Activated naive CD8-positive, alpha-beta T cell treated with anti-CD3 and anti-CD28 coated beads, Interleukin-2, amount 50 U/mL, for 24 hours (primary cell): ENCODE measurements at regions not wholly inside any gene's neighbourhood (a gene's known extent, or its start where the extent isn't known, plus 50 kb on each side); places are given as distances from the start of the nearest gene placed in this dataset.

Experiments used
- ATAC-seq: fragments of 150-1000 bp; cut with Tn5 transposase; one replicate; pipeline ENCODE4 v1.10.0; 2021
- DNase-seq: peaks from one replicate; pipeline ENCODE4 v3.0.0; 2021
- H3K27ac Mint-ChIP-seq: one replicate; pipeline ENCODE4 v1.8.0; 2021; ENCODE audit warnings: mild to moderate bottlenecking, mixed read lengths
- H3K27me3 Mint-ChIP-seq: one replicate; pipeline ENCODE4 v1.8.0; 2021; ENCODE audit warnings: mixed read lengths
- H3K36me3 Mint-ChIP-seq: one replicate; pipeline ENCODE4 v1.8.0; 2021; ENCODE audit warnings: low read depth, mixed read lengths
- H3K4me1 Mint-ChIP-seq: one replicate; pipeline ENCODE4 v1.8.0; 2021; ENCODE audit warnings: mixed read lengths
- H3K4me3 Mint-ChIP-seq: one replicate; pipeline ENCODE4 v1.8.0; 2021; ENCODE audit warnings: mild to moderate bottlenecking, moderate library complexity, mixed read lengths
- H3K9me3 Mint-ChIP-seq: one replicate; pipeline ENCODE4 v1.8.0; 2021; ENCODE audit warnings: mixed read lengths

- ATAC-seq (peak; percentile 65), DNase-seq (no peak)
- Mint-ChIP-seq H3K36me3 (peaks cover 1% of the 10 kb centered on the region), H3K27me3 (no peaks in the 10 kb centered on the region), H3K9me3 (no peaks in the 10 kb centered on the region), H3K27ac (no peak overlapping the region), H3K4me1 (peaks cover 53% of the 10 kb centered on the region), H3K4me3 (peak overlapping the region; percentile 67)
These were observed 89.7 kb downstream of the FAM76B start for GRCh38 chr11:95699631-95700470.

GRCh38 chr11:95698676-95699557 lies 90.7 kb downstream of the FAM76B start:
- Mint-ChIP-seq H3K4me3 (peak overlapping the region; percentile 67), H3K4me1 (peaks cover 55% of the 10 kb centered on the region), H3K27me3 (no peaks in the 10 kb centered on the region), H3K27ac (no peak overlapping the region), H3K36me3 (peaks cover 1% of the 10 kb centered on the region), H3K9me3 (peaks cover 3% of the 10 kb centered on the region)
- peak; percentile 72 for ATAC-seq
- no peak for DNase-seq

GRCh38 chr11:95697614-95698408 lies 91.8 kb downstream of the FAM76B start:
- Mint-ChIP-seq H3K36me3 (peaks cover 3% of the 10 kb centered on the region), H3K27ac (no peak overlapping the region), H3K4me3 (peak overlapping the region; percentile 67), H3K27me3 (no peaks in the 10 kb centered on the region), H3K9me3 (peaks cover 6% of the 10 kb centered on the region), H3K4me1 (peaks cover 55% of the 10 kb centered on the region)
- DNase-seq (no peak), ATAC-seq (no peak)

- Mint-ChIP-seq H3K27ac (no peak overlapping the region), H3K9me3 (peaks cover 6% of the 10 kb centered on the region), H3K27me3 (no peaks in the 10 kb centered on the region), H3K36me3 (peaks cover 2% of the 10 kb centered on the region), H3K4me3 (no peak overlapping the region), H3K4me1 (peaks cover 37% of the 10 kb centered on the region)
- DNase-seq (no peak), ATAC-seq (no peak)
These were observed 94.4 kb downstream of the FAM76B start for GRCh38 chr11:95695181-95695580.

GRCh38 chr11:95693298-95693697 lies 96.3 kb downstream of the FAM76B start:
- Mint-ChIP-seq H3K4me3 (no peak overlapping the region), H3K27me3 (no peaks in the 10 kb centered on the region), H3K27ac (no peak overlapping the region), H3K36me3 (peaks cover 2% of the 10 kb centered on the region), H3K4me1 (peaks cover 20% of the 10 kb centered on the region), H3K9me3 (peaks cover 6% of the 10 kb centered on the region)
- no peak for DNase-seq
- no peak for ATAC-seq

GRCh38 chr11:95692526-95693260 lies 96.9 kb downstream of the FAM76B start:
- Mint-ChIP-seq H3K4me1 (peaks cover 14% of the 10 kb centered on the region), H3K36me3 (peaks cover 2% of the 10 kb centered on the region), H3K27me3 (no peaks in the 10 kb centered on the region), H3K27ac (no peak overlapping the region), H3K9me3 (peaks cover 6% of the 10 kb centered on the region), H3K4me3 (no peak overlapping the region)
- ATAC-seq (no peak), DNase-seq (no peak)

GRCh38 chr11:95690100-95690499 lies 99.5 kb downstream of the FAM76B start:
- Mint-ChIP-seq H3K4me1 (peaks cover 22% of the 10 kb centered on the region), H3K4me3 (no peak overlapping the region), H3K9me3 (peaks cover 6% of the 10 kb centered on the region), H3K27me3 (no peaks in the 10 kb centered on the region), H3K27ac (no peak overlapping the region), H3K36me3 (peaks cover 2% of the 10 kb centered on the region)
- ATAC-seq (no peak), DNase-seq (no peak)

- Mint-ChIP-seq H3K27ac (no peak overlapping the region), H3K27me3 (peaks cover 3% of the 10 kb centered on the region), H3K4me1 (peaks cover 33% of the 10 kb centered on the region), H3K36me3 (peaks cover under 1% of the 10 kb centered on the region), H3K9me3 (peaks cover under 1% of the 10 kb centered on the region), H3K4me3 (no peak overlapping the region)
- DNase-seq (no peak), ATAC-seq (peak; percentile 60)
These were observed 100.9 kb downstream of the FAM76B start for GRCh38 chr11:95688501-95689222.

GRCh38 chr11:95688015-95688414 lies 101.6 kb downstream of the FAM76B start:
- no peaks in the 10 kb centered on the region for H3K9me3 Mint-ChIP-seq
- no peak for ATAC-seq
- peaks cover 3% of the 10 kb centered on the region for H3K27me3 Mint-ChIP-seq
- no peaks in the 10 kb centered on the region for H3K36me3 Mint-ChIP-seq
- H3K4me1 Mint-ChIP-seq: peaks cover 40% of the 10 kb centered on the region
- no peak overlapping the region for H3K4me3 Mint-ChIP-seq
- no peak overlapping the region for H3K27ac Mint-ChIP-seq
- DNase-seq: no peak

- Mint-ChIP-seq H3K4me3 (no peak overlapping the region), H3K4me1 (peaks cover 57% of the 10 kb centered on the region)
- ATAC-seq: no peak
These were observed 103.3 kb downstream of the FAM76B start for GRCh38 chr11:95686265-95686664.

GRCh38 chr11:95684701-95685100 lies 104.9 kb downstream of the FAM76B start:
- H3K4me3 Mint-ChIP-seq: no peak overlapping the region
- H3K27me3 Mint-ChIP-seq: peaks cover 3% of the 10 kb centered on the region
- DNase-seq (no peak), ATAC-seq (peak; percentile 23)
- H3K27ac Mint-ChIP-seq: peak overlapping the region; percentile 84
- peaks cover 73% of the 10 kb centered on the region for H3K4me1 Mint-ChIP-seq
- no peaks in the 10 kb centered on the region for H3K9me3 Mint-ChIP-seq
- peaks cover 2% of the 10 kb centered on the region for H3K36me3 Mint-ChIP-seq

More at GRCh38 chr11:95686265-95686664, 103.3 kb downstream of the FAM76B start:
- Mint-ChIP-seq H3K9me3 (no peaks in the 10 kb centered on the region), H3K27me3 (peaks cover 3% of the 10 kb centered on the region), H3K36me3 (peaks cover 2% of the 10 kb centered on the region), H3K27ac (peak overlapping the region; percentile 31)
- no peak for DNase-seq

GRCh38 chr11:95684170-95684569 lies 105.4 kb downstream of the FAM76B start:
- peak overlapping the region; percentile 16 for H3K4me3 Mint-ChIP-seq
- H3K27ac Mint-ChIP-seq: peak overlapping the region; percentile 84
- peaks cover 78% of the 10 kb centered on the region for H3K4me1 Mint-ChIP-seq
- peaks cover 2% of the 10 kb centered on the region for H3K36me3 Mint-ChIP-seq
- H3K27me3 Mint-ChIP-seq: peaks cover 3% of the 10 kb centered on the region
- no peaks in the 10 kb centered on the region for H3K9me3 Mint-ChIP-seq
- ATAC-seq (no peak), DNase-seq (no peak)

- Mint-ChIP-seq H3K27ac (peak overlapping the region; percentile 84), H3K4me1 (peaks cover 91% of the 10 kb centered on the region), H3K27me3 (peaks cover 3% of the 10 kb centered on the region), H3K36me3 (peaks cover 2% of the 10 kb centered on the region), H3K9me3 (no peaks in the 10 kb centered on the region), H3K4me3 (peak overlapping the region; percentile 49)
- DNase-seq: no peak
- ATAC-seq: peak; percentile 87
These were observed 107.0 kb downstream of the FAM76B start for GRCh38 chr11:95682552-95682951.
